ENCODE measurements at regions not wholly inside any gene's neighbourhood (a gene's known extent, or its start where the extent isn't known, plus 50 kb on each side); places are given as distances from the start of the nearest gene placed in this dataset.

GRCh38 chr17:53891726-53892125 lies 69.0 kb downstream of the KIF2B start:
- DNase-seq: no peak

GRCh38 chr17:53892222-53892621 lies 69.5 kb downstream of the KIF2B start:
- no peak for DNase-seq

GRCh38 chr17:53894591-53894990 lies 71.9 kb downstream of the KIF2B start:
- no peak for DNase-seq

GRCh38 chr17:53896047-53896446 lies 73.3 kb downstream of the KIF2B start:
- no peak for DNase-seq

- no peak for DNase-seq
Observed at GRCh38 chr17:53900951-53901350, 78.2 kb downstream of the KIF2B start.

- no peak for DNase-seq
Observed at GRCh38 chr17:53907435-53907834, 84.7 kb downstream of the KIF2B start.

GRCh38 chr17:53909802-53910201 lies 87.1 kb downstream of the KIF2B start:
- no peak for DNase-seq

GRCh38 chr17:53912117-53912516 lies 89.4 kb downstream of the KIF2B start:
- DNase-seq: peak; percentile 19

- DNase-seq: no peak
Observed at GRCh38 chr17:53919356-53919755, 96.6 kb downstream of the KIF2B start.

GRCh38 chr17:53924530-53925455 lies 102.1 kb downstream of the KIF2B start:
- no peak for DNase-seq

- no peak for DNase-seq
Observed at GRCh38 chr17:53932386-53932785, 109.7 kb downstream of the KIF2B start.

GRCh38 chr17:53934931-53935330 lies 112.2 kb downstream of the KIF2B start:
- DNase-seq: no peak

- DNase-seq: no peak
Observed at GRCh38 chr17:53941231-53941630, 118.5 kb downstream of the KIF2B start.

GRCh38 chr17:53942436-53942835 lies 119.7 kb downstream of the KIF2B start:
- DNase-seq: no peak

- DNase-seq: no peak
Observed at GRCh38 chr17:53942898-53943297, 120.2 kb downstream of the KIF2B start.

- DNase-seq: no peak
Observed at GRCh38 chr17:53948323-53948722, 125.6 kb downstream of the KIF2B start.

- DNase-seq: no peak
Observed at GRCh38 chr17:53949473-53950090, 126.9 kb downstream of the KIF2B start.

- DNase-seq: no peak
Observed at GRCh38 chr17:53950207-53950857, 127.6 kb downstream of the KIF2B start.

GRCh38 chr17:53950858-53951250 lies 128.1 kb downstream of the KIF2B start:
- DNase-seq: no peak

GRCh38 chr17:53971361-53971760 lies 148.6 kb downstream of the KIF2B start:
- DNase-seq: no peak

- no peak for DNase-seq
Observed at GRCh38 chr17:53979991-53980390, 157.3 kb downstream of the KIF2B start.

- no peak for DNase-seq
Observed at GRCh38 chr17:53996131-53996530, 173.4 kb downstream of the KIF2B start.

- no peak for DNase-seq
Observed at GRCh38 chr17:53996890-53997289, 174.2 kb downstream of the KIF2B start.

- no peak for DNase-seq
Observed at GRCh38 chr17:54007855-54008254, 185.1 kb downstream of the KIF2B start.
